IMR-90 (cell line): ENCODE measurements at regions not wholly inside any gene's neighbourhood (a gene's known extent, or its start where the extent isn't known, plus 50 kb on each side); places are given as distances from the start of the nearest gene placed in this dataset.
A peak's percentile ranks its signal among the peaks of the same experiment; 100 is the strongest.

ENCODE experiments used
- ATAC-seq: fragments of 200-7000 bp; cut with Tn5 transposase; 2 replicates; pipeline ENCODE4 v1.9.1; 2020; ENCODE audit warnings: low read depth, mild to moderate bottlenecking, moderate library complexity
- BruUV-seq: library from RNA; stranded (reverse); fragments of 400-500 nt; replicated peaks from 2 replicates; lab custom pipeline; 2021; lab: Mats Ljungman, UMichigan
- CTCF ChIA-PET: fragments of 300-600 bp; formaldehyde crosslinking; extraction: SDS; loops from one replicate; lab custom pipeline; 2021; ENCODE audit warnings: antibody characterized with exemption; lab: Yijun Ruan, JAX
- POLR2A ChIA-PET: fragments of 300-600 bp; sonication (Branson Sonifier 250); formaldehyde crosslinking; loops from one replicate; lab custom pipeline; 2022; ENCODE audit warnings: antibody characterized with exemption; ENCODE audit not compliant: unreplicated experiment; lab: Charles Lee
- DNase-seq: peaks from one replicate; pipeline ENCODE4 v3.0.0; 2013
- H2AFZ ChIP-seq: replicated peaks from 2 replicates; pipeline ENCODE3; 2013; ENCODE audit warnings: low read length, mild to moderate bottlenecking; ENCODE audit not compliant: poor library complexity
- H2AK5ac ChIP-seq: 2 replicates; pipeline ENCODE4 v1.6.1; 2013; ENCODE audit warnings: low read depth, low read length, inconsistent platforms
- H2AK9ac ChIP-seq: replicated peaks from 2 replicates; pipeline ENCODE3; 2013; ENCODE audit warnings: mild to moderate bottlenecking, low read depth, low read length, moderate library complexity; ENCODE audit not compliant: poor library complexity
- H2BK120ac ChIP-seq: 2 replicates; pipeline ENCODE4 v1.6.1; 2013; ENCODE audit warnings: low read depth, low read length, inconsistent platforms
- H2BK15ac ChIP-seq: 3 replicates; pipeline ENCODE4 v1.6.1; 2013; ENCODE audit warnings: low read depth, low read length, inconsistent platforms
- H2BK20ac ChIP-seq: 2 replicates; pipeline ENCODE4 v1.6.1; 2013; ENCODE audit warnings: low read depth, mild to moderate bottlenecking, inconsistent platforms, low read length, moderate library complexity
- H2BK5ac ChIP-seq: 2 replicates; pipeline ENCODE4 v1.6.1; 2013; ENCODE audit warnings: mild to moderate bottlenecking, low read depth, low read length, inconsistent platforms; ENCODE audit not compliant: poor library complexity, severe bottlenecking
- H3K14ac ChIP-seq: replicated peaks from 2 replicates; pipeline ENCODE4 v1.6.1; 2013; ENCODE audit warnings: low read depth, low read length, inconsistent platforms
- H3K18ac ChIP-seq: 2 replicates; pipeline ENCODE4 v1.6.1; 2013; ENCODE audit warnings: low read depth, low read length, control low read depth
- H3K23ac ChIP-seq: 2 replicates; pipeline ENCODE4 v1.6.1; 2013; ENCODE audit warnings: low read depth, low read length, inconsistent platforms
- H3K27ac ChIP-seq: 2 replicates; pipeline ENCODE4 v1.5.1; 2013; ENCODE audit warnings: mild to moderate bottlenecking, control low read depth, low read length; ENCODE audit not compliant: insufficient read depth
- H3K27me3 ChIP-seq: 2 replicates; pipeline ENCODE4 v1.6.1; 2013; ENCODE audit warnings: low read length; ENCODE audit not compliant: control insufficient read depth, insufficient read depth
- H3K36me3 ChIP-seq: 2 replicates; pipeline ENCODE4 v1.6.1; 2013; ENCODE audit warnings: low read length, mixed read lengths; ENCODE audit not compliant: control insufficient read depth, insufficient read depth
- H3K4ac ChIP-seq: 2 replicates; pipeline ENCODE4 v1.6.1; 2013; ENCODE audit warnings: low read depth, low read length, inconsistent platforms
- H3K4me1 ChIP-seq: 2 replicates; pipeline ENCODE4 v1.6.1; 2013; ENCODE audit warnings: low read length, mixed read lengths; ENCODE audit not compliant: control insufficient read depth, insufficient read depth
- H3K4me2 ChIP-seq: 2 replicates; pipeline ENCODE4 v1.6.1; 2013; ENCODE audit warnings: low read depth, mild to moderate bottlenecking, control low read depth, low read length, moderate library complexity
- H3K4me3 ChIP-seq: 2 replicates; pipeline ENCODE4 v1.5.1; 2013; ENCODE audit warnings: low read depth, mild to moderate bottlenecking, control low read depth, low read length, moderate library complexity; ENCODE audit not compliant: insufficient read depth
- H3K56ac ChIP-seq: 2 replicates; pipeline ENCODE4 v1.6.1; 2013; ENCODE audit warnings: low read length, inconsistent platforms; ENCODE audit not compliant: insufficient read depth; ENCODE audit errors: extremely low read depth
- H3K79me1 ChIP-seq, 2 experiments: 2 replicates each; pipeline ENCODE4 v1.6.1; 2013; ENCODE audit warnings: low read length in 2 of 2, inconsistent platforms in 1 of 2, low read depth in 1 of 2
- H3K9ac ChIP-seq: 2 replicates; pipeline ENCODE4 v1.6.1; 2013; ENCODE audit warnings: low read depth, low read length, control low read depth
- H3K9me1 ChIP-seq: 2 replicates; pipeline ENCODE4 v1.6.1; 2013; ENCODE audit warnings: low read length, inconsistent platforms; ENCODE audit not compliant: insufficient read depth
- H3K9me3 ChIP-seq: 2 replicates; pipeline ENCODE4 v1.6.1; 2013; ENCODE audit warnings: low read length; ENCODE audit not compliant: control insufficient read depth, insufficient read depth
- H4K20me1 ChIP-seq: 2 replicates; pipeline ENCODE4 v1.6.1; 2013; ENCODE audit warnings: low read length, inconsistent platforms; ENCODE audit not compliant: insufficient read depth
- H4K5ac ChIP-seq: 2 replicates; pipeline ENCODE4 v1.6.1; 2013; ENCODE audit warnings: mild to moderate bottlenecking, low read depth, low read length, control low read depth
- H4K8ac ChIP-seq, 2 experiments: 2 replicates each; pipeline ENCODE4 v1.6.1; 2013; ENCODE audit warnings: low read depth in 2 of 2, low read length in 2 of 2, control low read depth in 1 of 2, inconsistent platforms in 1 of 2
- H4K91ac ChIP-seq: 2 replicates; pipeline ENCODE4 v1.6.1; 2013; ENCODE audit warnings: low read depth, low read length, inconsistent platforms; ENCODE audit not compliant: insufficient read depth
- CEBPB ChIP-seq: IDR thresholded peaks from 2 replicates; pipeline ENCODE4 v1.6.1; 2012; ENCODE audit warnings: low read depth, low read length, improper control_type of control experiment
- SMC3 ChIP-seq: fragments of 150-350 bp; IDR thresholded peaks from 2 replicates; pipeline ENCODE4 v1.6.1; 2016; ENCODE audit warnings: low read depth, mild to moderate bottlenecking, antibody characterized with exemption, low read length, moderate library complexity
- WGBS, 2 experiments: methylation state at CpG; one replicate each; pipeline versions ENCODE4 v1.1.5 to v1.1.7; 2013; ENCODE audit warnings: missing lambda C conversion rate in 2 of 2; ENCODE audit not compliant: insufficient read length in 1 of 2; ENCODE audit errors: extremely low coverage in 2 of 2; 5-methylcytosine and 5-hydroxymethylcytosine counted together
- dilution Hi-C: fragments of 300-500 bp; cut with HindIII; formaldehyde crosslinking; loops from one replicate; pipeline ENCODE4 v1.14.3; 2018; ENCODE audit warnings: low sequenced_read_pairs; ENCODE audit not compliant: unreplicated experiment
- in situ Hi-C: fragments of 300-500 bp; cut with MboI; formaldehyde crosslinking; loops from 3 replicates; pipeline ENCODE4 v1.14.3; 2019; ENCODE audit warnings: low sequenced_read_pairs, inconsistent platforms, mixed read lengths
- intact Hi-C: fragments of 100-400 bp; cut with micrococcal nuclease; formaldehyde crosslinking; loops from 2 replicates; pipeline ENCODE4 v1.10.0; 2022

GRCh38 chr2:63740943-63741342 lies 100.8 kb upstream of the UGP2 start:
- Histone ChIP-seq H3K4ac (no peak overlapping the region), H4K5ac (no peak overlapping the region), H2AK5ac (no peak overlapping the region), H4K20me1 (no peaks in the 10 kb centered on the region), H3K23ac (no peak overlapping the region), H3K79me1 (no peaks in the 10 kb centered on the region), H3K9me3 (no peaks in the 10 kb centered on the region), H4K8ac (no peak overlapping the region), H3K56ac (no peak overlapping the region), H3K4me3 (no peak overlapping the region), H3K27me3 (no peaks in the 10 kb centered on the region), H2BK120ac (no peak overlapping the region), H3K9me1 (peaks cover 2% of the 10 kb centered on the region; the same call in 1 of the 2 replicates), H3K18ac (no peak overlapping the region), H3K36me3 (no peaks in the 10 kb centered on the region), H3K4me1 (peaks cover 10% of the 10 kb centered on the region), H2BK20ac (no peak overlapping the region), H2AFZ (no peak overlapping the region), H2BK5ac (no peak overlapping the region), H3K9ac (no peak overlapping the region), H2BK15ac (no peak overlapping the region), H4K91ac (no peak overlapping the region), H2AK9ac (no peak overlapping the region), H3K14ac (no peak overlapping the region), H3K4me2 (no peak overlapping the region), H3K27ac (no peak overlapping the region)
- in situ Hi-C loops, result no loop called here
- WGBS, 2 experiments, result no CpG with 5 or more reads among the region's 1 CpG
- dilution Hi-C loops, result no loop called here
- DNase-seq (no peak), ATAC-seq (no peak)
- CTCF ChIA-PET, result interaction anchor here (0.6 kb wide), 1 partner anchor 11 kb away, joined by 3 read pairs; no protein-coding TSS in a partner anchor
- POLR2A ChIA-PET, result no interaction called here
- intact Hi-C loops, result no loop called here
- TF ChIP-seq CEBPB (peak; percentile 91), SMC3 (no peak)
- BruUV-seq, result no TSS peak
